Esophagus squamous epithelium (tissue), 4 donors: ENCODE measurements at regions not wholly inside any gene's neighbourhood (a gene's known extent, or its start where the extent isn't known, plus 50 kb on each side); places are given as distances from the start of the nearest gene placed in this dataset.

Experiments used
- CTCF ChIP-seq, 6 experiments: fragments of 450-650 bp in 4 of 6; fragments of 200-600 bp in 2 of 6; sonication (generic) in 2 of 6; IDR thresholded peaks; one replicate each; pipeline ENCODE4 v1.5.1; 2016 to 2019; ENCODE audit warnings: antibody characterized with exemption in 6 of 6, mild to moderate bottlenecking in 4 of 6, moderate library complexity in 4 of 6
- POLR2A ChIP-seq, 4 donors: fragments of 450-650 bp; IDR thresholded peaks; one replicate each; pipeline ENCODE4 v1.6.1; 2017; ENCODE audit warnings: antibody characterized with exemption in 4 of 4, mild to moderate bottlenecking in 4 of 4, moderate library complexity in 3 of 4

GRCh38 chr7:49030221-49030620 is 105.9 kb downstream of the CDC14C start:
- TF ChIP-seq CTCF (IDR thresholded peaks at IDR 0.05), result no peak
- no peak for TF ChIP-seq POLR2A (IDR thresholded peaks at IDR 0.05)
